ENCODE measurements at regions not wholly inside any gene's neighbourhood (a gene's known extent, or its start where the extent isn't known, plus 50 kb on each side); places are given as distances from the start of the nearest gene placed in this dataset.

GRCh38 chr7:37633048-37633447 lies 50.5 kb upstream of the GPR141 start:
- TF ChIP-seq PBX3 (CRISPR knock-in tag; IDR thresholded peaks at IDR 0.05): no peak
- TF ChIP-seq, protein P1, sequence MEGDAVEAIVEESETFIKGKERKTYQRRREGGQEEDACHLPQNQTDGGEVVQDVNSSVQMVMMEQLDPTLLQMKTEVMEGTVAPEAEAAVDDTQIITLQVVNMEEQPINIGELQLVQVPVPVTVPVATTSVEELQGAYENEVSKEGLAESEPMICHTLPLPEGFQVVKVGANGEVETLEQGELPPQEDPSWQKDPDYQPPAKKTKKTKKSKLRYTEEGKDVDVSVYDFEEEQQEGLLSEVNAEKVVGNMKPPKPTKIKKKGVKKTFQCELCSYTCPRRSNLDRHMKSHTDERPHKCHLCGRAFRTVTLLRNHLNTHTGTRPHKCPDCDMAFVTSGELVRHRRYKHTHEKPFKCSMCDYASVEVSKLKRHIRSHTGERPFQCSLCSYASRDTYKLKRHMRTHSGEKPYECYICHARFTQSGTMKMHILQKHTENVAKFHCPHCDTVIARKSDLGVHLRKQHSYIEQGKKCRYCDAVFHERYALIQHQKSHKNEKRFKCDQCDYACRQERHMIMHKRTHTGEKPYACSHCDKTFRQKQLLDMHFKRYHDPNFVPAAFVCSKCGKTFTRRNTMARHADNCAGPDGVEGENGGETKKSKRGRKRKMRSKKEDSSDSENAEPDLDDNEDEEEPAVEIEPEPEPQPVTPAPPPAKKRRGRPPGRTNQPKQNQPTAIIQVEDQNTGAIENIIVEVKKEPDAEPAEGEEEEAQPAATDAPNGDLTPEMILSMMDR (tag by site-specific recombination; IDR thresholded peaks at IDR 0.05): no peak
- no peak for TF ChIP-seq SP7 (tag by site-specific recombination; IDR thresholded peaks at IDR 0.05)
- no peak for TF ChIP-seq REST (tag by site-specific recombination; IDR thresholded peaks at IDR 0.05)
- no peak; the same call in 1 of the 2 replicates for TF ChIP-seq ZBTB8A (tag by site-specific recombination; IDR thresholded peaks at IDR 0.05)

Data from HEK293 (cell line).